ENCODE measurements at regions not wholly inside any gene's neighbourhood (a gene's known extent, or its start where the extent isn't known, plus 50 kb on each side); places are given as distances from the start of the nearest gene placed in this dataset.

GRCh38 chr18:76668119-76668518 is 154.2 kb upstream of the ZNF236 start:
- no peak overlapping the region for H3K56ac ChIP-seq (ENCODE audit: extremely low read depth, insufficient read depth, low read length)
- H3K23ac ChIP-seq (ENCODE audit: low read depth, low read length): no peak overlapping the region
- H4K20me1 ChIP-seq (ENCODE audit: insufficient read depth, low read length): no peaks in the 10 kb centered on the region
- H2BK5ac ChIP-seq (ENCODE audit: low read depth, low read length, poor library complexity, severe bottlenecking): no peak overlapping the region
- ChIA-PET CTCF (no interaction called here), POLR2A (ENCODE audit: unreplicated experiment) (no interaction called here)
- H3K4me1 ChIP-seq (ENCODE audit: control insufficient read depth, insufficient read depth, low read length): no peaks in the 10 kb centered on the region
- H3K18ac ChIP-seq (ENCODE audit: low read depth, low read length): no peak overlapping the region
- H3K4ac ChIP-seq (ENCODE audit: low read depth, low read length): no peak overlapping the region
- H3K36me3 ChIP-seq (ENCODE audit: control insufficient read depth, insufficient read depth, low read length): no peaks in the 10 kb centered on the region
- H3K14ac ChIP-seq (replicated peaks; ENCODE audit: low read depth, low read length): no peak overlapping the region
- no peak overlapping the region for H2BK120ac ChIP-seq (ENCODE audit: low read depth, low read length)
- H4K8ac ChIP-seq (ENCODE audit: low read depth in 2 of 2, low read length in 2 of 2): no peak overlapping the region
- H4K91ac ChIP-seq (ENCODE audit: insufficient read depth, low read depth, low read length): no peak overlapping the region
- TF ChIP-seq MXI1 (IDR thresholded peaks at IDR 0.05; ENCODE audit: borderline replicate concordance, low read depth, low read length) (no peak), RFX5 (IDR thresholded peaks at IDR 0.05; ENCODE audit: low read depth, low read length) (no peak), CEBPB (IDR thresholded peaks at IDR 0.05; ENCODE audit: low read depth, low read length) (no peak), RAD21 (IDR thresholded peaks at IDR 0.05; ENCODE audit: low read length) (no peak), CHD1 (IDR thresholded peaks at IDR 0.05; ENCODE audit: low read depth, low read length) (no peak), BHLHE40 (IDR thresholded peaks at IDR 0.05; ENCODE audit: low read depth, low read length) (no peak)
- TF ChIP-seq, protein P1, sequence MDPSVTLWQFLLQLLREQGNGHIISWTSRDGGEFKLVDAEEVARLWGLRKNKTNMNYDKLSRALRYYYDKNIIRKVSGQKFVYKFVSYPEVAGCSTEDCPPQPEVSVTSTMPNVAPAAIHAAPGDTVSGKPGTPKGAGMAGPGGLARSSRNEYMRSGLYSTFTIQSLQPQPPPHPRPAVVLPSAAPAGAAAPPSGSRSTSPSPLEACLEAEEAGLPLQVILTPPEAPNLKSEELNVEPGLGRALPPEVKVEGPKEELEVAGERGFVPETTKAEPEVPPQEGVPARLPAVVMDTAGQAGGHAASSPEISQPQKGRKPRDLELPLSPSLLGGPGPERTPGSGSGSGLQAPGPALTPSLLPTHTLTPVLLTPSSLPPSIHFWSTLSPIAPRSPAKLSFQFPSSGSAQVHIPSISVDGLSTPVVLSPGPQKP (IDR thresholded peaks at IDR 0.05; ENCODE audit: borderline replicate concordance, low read depth, low read length): no peak
- H3K27me3 ChIP-seq (ENCODE audit: control insufficient read depth, insufficient read depth, low read length): peaks cover 5% of the 10 kb centered on the region
- no TSS peak for BruUV-seq (replicated peaks)
- in situ Hi-C loops (cut with MboI; ENCODE audit: low sequenced_read_pairs): no loop called here
- WGBS, 2 experiments (ENCODE audit: extremely low coverage in 2 of 2, insufficient read length in 1 of 2): no CpG with 5 or more reads among the region's 8 CpGs
- H2AFZ ChIP-seq (replicated peaks; ENCODE audit: low read length, poor library complexity): no peak overlapping the region
- H2BK15ac ChIP-seq (ENCODE audit: low read depth, low read length): no peak overlapping the region
- H3K27ac ChIP-seq (ENCODE audit: insufficient read depth, low read length): no peak overlapping the region
- DNase-seq (no peak), ATAC-seq (ENCODE audit: low read depth) (no peak)
- no peak overlapping the region for H2AK5ac ChIP-seq (ENCODE audit: low read depth, low read length)
- no peak overlapping the region for H3K4me3 ChIP-seq (ENCODE audit: insufficient read depth, low read depth, low read length)
- H3K79me1 ChIP-seq (ENCODE audit: low read depth in 1 of 2, low read length in 2 of 2): no peaks in the 10 kb centered on the region
- H4K5ac ChIP-seq (ENCODE audit: low read depth, low read length): no peak overlapping the region
- no peak overlapping the region for H3K9ac ChIP-seq (ENCODE audit: low read depth, low read length)
- H3K4me2 ChIP-seq (ENCODE audit: low read depth, low read length): no peak overlapping the region
- peaks cover 3% of the 10 kb centered on the region for H3K9me3 ChIP-seq (ENCODE audit: control insufficient read depth, insufficient read depth, low read length)
- no peak overlapping the region for H2AK9ac ChIP-seq (replicated peaks; ENCODE audit: low read depth, low read length, poor library complexity)
- no peaks in the 10 kb centered on the region for H3K9me1 ChIP-seq (ENCODE audit: insufficient read depth, low read length)
- intact Hi-C loops (cut with micrococcal nuclease): no loop called here
- H2BK20ac ChIP-seq (ENCODE audit: low read depth, low read length): no peak overlapping the region
- dilution Hi-C loops (cut with HindIII; ENCODE audit: low sequenced_read_pairs, unreplicated experiment): no loop called here

All from IMR-90 (cell line).